SK-N-SH treated with all-trans-retinoic acid at 6 μM for 48 hours (cell line): ENCODE measurements at regions not wholly inside any gene's neighbourhood (a gene's known extent, or its start where the extent isn't known, plus 50 kb on each side); places are given as distances from the start of the nearest gene placed in this dataset.

Experiments used
- ATAC-seq: fragments of 200-7000 bp; cut with Tn5 transposase; 3 replicates; pipeline ENCODE4 v1.9.1; 2020; ENCODE audit warnings: mild to moderate bottlenecking, moderate library complexity
- ARNTL ChIP-seq: fragments of 450-650 bp; formaldehyde crosslinking; IDR thresholded peaks from 2 replicates; pipeline ENCODE4 v1.5.0; 2020; ENCODE audit warnings: low read depth, mild to moderate bottlenecking, moderate library complexity, borderline replicate concordance
- BACH2 ChIP-seq: fragments of 250-450 bp; sonication (Bioruptor Pico); IDR thresholded peaks from 2 replicates; pipeline ENCODE4 v1.9.0; 2021; ENCODE audit warnings: mild to moderate bottlenecking, borderline replicate concordance
- ESRRG ChIP-seq: fragments of 250-450 bp; sonication (Bioruptor Pico); IDR thresholded peaks from 2 replicates; pipeline ENCODE4 v1.6.1; 2021; ENCODE audit warnings: mild to moderate bottlenecking
- GLIS3 ChIP-seq: fragments of 250-450 bp; sonication (Bioruptor Pico); IDR thresholded peaks from 2 replicates; pipeline ENCODE4 v1.5.0; 2020; ENCODE audit warnings: mild to moderate bottlenecking, moderate library complexity
- ISL1 ChIP-seq: fragments of 250-450 bp; sonication (Bioruptor Pico); IDR thresholded peaks from 2 replicates; pipeline ENCODE4 v2.1.2; 2022; ENCODE audit warnings: mild to moderate bottlenecking, moderate library complexity
- OSR1 ChIP-seq: fragments of 250-450 bp; sonication (Bioruptor Pico); IDR thresholded peaks from 2 replicates; pipeline ENCODE4 v1.8.0; 2022; ENCODE audit warnings: moderate library complexity, mild to moderate bottlenecking, inconsistent platforms
- PPARA ChIP-seq: fragments of 250-450 bp; sonication (Bioruptor Pico); IDR thresholded peaks from 2 replicates; pipeline ENCODE4 v1.5.0; 2020; ENCODE audit warnings: mild to moderate bottlenecking, borderline replicate concordance
- TOX ChIP-seq: fragments of 250-450 bp; sonication (Bioruptor Pico); IDR thresholded peaks from 2 replicates; pipeline ENCODE4 v1.8.0; 2021; ENCODE audit warnings: mild to moderate bottlenecking, moderate library complexity, borderline replicate concordance
- ZC3H10 ChIP-seq: fragments of 250-450 bp; sonication (Bioruptor Pico); IDR thresholded peaks from 2 replicates; pipeline ENCODE4 v1.5.1; 2021; ENCODE audit warnings: mild to moderate bottlenecking, moderate library complexity
- ZFP3 ChIP-seq: fragments of 250-450 bp; sonication (Bioruptor Pico); IDR thresholded peaks from 2 replicates; pipeline ENCODE4 v1.5.0; 2020; ENCODE audit warnings: mild to moderate bottlenecking, moderate library complexity
- ZFP30 ChIP-seq: fragments of 450-650 bp; formaldehyde crosslinking; IDR thresholded peaks from 2 replicates; pipeline ENCODE4 v1.5.0; 2022; ENCODE audit warnings: mild to moderate bottlenecking, moderate library complexity
- ZNF70 ChIP-seq: fragments of 450-650 bp; formaldehyde crosslinking; IDR thresholded peaks from 2 replicates; pipeline ENCODE4 v1.5.0; 2020; ENCODE audit warnings: mild to moderate bottlenecking, moderate library complexity
- TF ChIP-seq, protein P1 (sequence below): fragments of 250-450 bp; sonication (Bioruptor Pico); IDR thresholded peaks from 2 replicates; pipeline ENCODE4 v1.5.1; 2021; ENCODE audit warnings: mild to moderate bottlenecking, moderate library complexity
- TF ChIP-seq, protein P2 (sequence below): fragments of 250-450 bp; sonication (Bioruptor Pico); IDR thresholded peaks from 2 replicates; pipeline ENCODE4 v1.8.0; 2020; ENCODE audit warnings: mild to moderate bottlenecking, moderate library complexity, borderline replicate concordance
- TF ChIP-seq, protein P3 (sequence below): fragments of 250-450 bp; sonication (Bioruptor Pico); IDR thresholded peaks from 2 replicates; pipeline ENCODE4 v1.8.0; 2021; ENCODE audit warnings: low read depth, mild to moderate bottlenecking, moderate library complexity, borderline replicate concordance

DNA sequence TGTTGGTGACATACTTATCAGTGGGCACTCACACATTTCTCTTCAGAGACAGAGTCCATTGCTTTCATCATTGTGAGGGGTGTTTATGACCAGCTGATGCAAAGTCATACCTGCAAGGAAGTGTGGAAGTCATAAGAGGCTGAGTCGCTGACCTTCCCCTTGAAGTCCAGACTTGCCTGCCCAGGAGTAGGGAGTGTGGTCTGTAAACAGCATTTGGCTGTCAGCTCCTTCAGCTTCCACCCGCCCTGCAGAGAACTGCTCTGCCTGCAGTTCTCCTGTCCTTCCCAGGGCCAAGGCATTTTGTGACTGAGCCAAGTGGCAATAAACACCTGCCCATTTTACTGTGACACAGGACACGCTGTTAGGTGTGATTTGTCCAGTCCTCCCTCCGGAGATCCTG is 801.3 kb downstream of the BCL11B start:
- no peak for ATAC-seq
- TF ChIP-seq GLIS3 (CRISPR knock-in tag) (no peak), PPARA (CRISPR knock-in tag) (no peak)

DNA sequence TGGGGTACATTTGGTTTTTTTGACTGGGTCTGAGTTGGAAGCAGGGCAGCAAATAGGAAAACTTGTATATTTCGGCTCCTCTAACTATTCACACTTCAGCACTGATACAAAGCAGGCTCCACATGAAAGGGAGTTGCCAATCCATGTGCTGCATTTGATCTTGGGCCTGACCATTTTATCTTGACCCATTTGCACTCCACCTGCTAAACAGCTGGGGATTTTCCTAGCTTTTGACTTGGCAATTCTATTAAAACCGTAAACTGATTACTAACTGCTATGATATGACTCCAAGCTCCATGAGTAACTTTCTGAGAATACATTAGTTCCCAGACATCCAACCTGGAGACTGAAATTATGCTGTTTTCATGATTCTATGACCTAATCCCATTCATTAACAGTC is 797.1 kb downstream of the BCL11B start:
- TF ChIP-seq BACH2 (CRISPR knock-in tag) (no peak), ZFP3 (CRISPR knock-in tag) (no peak), OSR1 (no peak), TOX (CRISPR knock-in tag) (no peak)
- TF ChIP-seq, protein P1, sequence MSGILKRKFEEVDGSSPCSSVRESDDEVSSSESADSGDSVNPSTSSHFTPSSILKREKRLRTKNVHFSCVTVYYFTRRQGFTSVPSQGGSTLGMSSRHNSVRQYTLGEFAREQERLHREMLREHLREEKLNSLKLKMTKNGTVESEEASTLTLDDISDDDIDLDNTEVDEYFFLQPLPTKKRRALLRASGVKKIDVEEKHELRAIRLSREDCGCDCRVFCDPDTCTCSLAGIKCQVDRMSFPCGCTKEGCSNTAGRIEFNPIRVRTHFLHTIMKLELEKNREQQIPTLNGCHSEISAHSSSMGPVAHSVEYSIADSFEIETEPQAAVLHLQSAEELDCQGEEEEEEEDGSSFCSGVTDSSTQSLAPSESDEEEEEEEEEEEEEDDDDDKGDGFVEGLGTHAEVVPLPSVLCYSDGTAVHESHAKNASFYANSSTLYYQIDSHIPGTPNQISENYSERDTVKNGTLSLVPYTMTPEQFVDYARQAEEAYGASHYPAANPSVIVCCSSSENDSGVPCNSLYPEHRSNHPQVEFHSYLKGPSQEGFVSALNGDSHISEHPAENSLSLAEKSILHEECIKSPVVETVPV (CRISPR knock-in tag) = no peak
- TF ChIP-seq, protein P2, sequence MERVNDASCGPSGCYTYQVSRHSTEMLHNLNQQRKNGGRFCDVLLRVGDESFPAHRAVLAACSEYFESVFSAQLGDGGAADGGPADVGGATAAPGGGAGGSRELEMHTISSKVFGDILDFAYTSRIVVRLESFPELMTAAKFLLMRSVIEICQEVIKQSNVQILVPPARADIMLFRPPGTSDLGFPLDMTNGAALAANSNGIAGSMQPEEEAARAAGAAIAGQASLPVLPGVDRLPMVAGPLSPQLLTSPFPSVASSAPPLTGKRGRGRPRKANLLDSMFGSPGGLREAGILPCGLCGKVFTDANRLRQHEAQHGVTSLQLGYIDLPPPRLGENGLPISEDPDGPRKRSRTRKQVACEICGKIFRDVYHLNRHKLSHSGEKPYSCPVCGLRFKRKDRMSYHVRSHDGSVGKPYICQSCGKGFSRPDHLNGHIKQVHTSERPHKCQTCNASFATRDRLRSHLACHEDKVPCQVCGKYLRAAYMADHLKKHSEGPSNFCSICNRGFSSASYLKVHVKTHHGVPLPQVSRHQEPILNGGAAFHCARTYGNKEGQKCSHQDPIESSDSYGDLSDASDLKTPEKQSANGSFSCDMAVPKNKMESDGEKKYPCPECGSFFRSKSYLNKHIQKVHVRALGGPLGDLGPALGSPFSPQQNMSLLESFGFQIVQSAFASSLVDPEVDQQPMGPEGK (CRISPR knock-in tag) = no peak
- TF ChIP-seq, all 23 proteins: peak for 0

DNA sequence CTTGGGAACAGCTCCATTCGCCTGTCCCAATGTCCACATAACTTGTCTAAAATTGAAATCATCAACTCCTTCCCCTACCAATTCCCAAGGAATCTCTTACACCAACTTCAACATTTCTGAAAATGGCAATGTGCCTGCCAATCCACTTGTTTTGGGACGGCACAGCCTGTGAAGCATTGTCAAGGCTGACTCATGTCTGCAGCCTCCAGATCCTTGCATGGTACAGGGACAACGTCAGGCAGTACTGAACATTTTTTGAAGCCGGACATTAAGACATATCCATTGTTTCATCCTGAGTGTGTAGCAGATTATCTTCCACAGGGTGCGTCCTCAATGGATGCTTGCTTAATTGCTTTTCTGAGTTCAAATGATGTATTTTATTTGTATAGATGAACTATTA is 794.1 kb downstream of the BCL11B start:
- no peak for ATAC-seq
- TF ChIP-seq ESRRG (CRISPR knock-in tag) = no peak

More for the DNA sequence above, 797.1 kb downstream of the BCL11B start:
- no peak for ATAC-seq

DNA sequence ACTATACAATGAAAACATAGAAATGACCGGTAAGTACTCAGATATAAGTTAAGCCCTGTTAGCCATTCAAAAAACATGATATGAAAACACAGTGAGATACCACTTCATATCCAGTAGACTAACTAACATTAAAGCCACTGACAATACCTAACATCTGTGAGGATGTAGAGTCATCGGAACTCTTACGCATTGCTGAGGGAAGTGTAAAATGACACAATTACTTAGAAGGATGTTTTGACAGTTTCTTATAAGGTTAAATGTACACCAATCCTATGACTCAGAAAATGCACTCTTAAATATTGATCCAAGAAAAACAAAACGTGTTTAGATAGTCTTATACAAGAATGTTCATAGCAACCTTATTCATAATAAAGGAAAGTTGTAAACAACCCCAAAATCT is 782.9 kb downstream of the BCL11B start:
- TF ChIP-seq, protein P3, sequence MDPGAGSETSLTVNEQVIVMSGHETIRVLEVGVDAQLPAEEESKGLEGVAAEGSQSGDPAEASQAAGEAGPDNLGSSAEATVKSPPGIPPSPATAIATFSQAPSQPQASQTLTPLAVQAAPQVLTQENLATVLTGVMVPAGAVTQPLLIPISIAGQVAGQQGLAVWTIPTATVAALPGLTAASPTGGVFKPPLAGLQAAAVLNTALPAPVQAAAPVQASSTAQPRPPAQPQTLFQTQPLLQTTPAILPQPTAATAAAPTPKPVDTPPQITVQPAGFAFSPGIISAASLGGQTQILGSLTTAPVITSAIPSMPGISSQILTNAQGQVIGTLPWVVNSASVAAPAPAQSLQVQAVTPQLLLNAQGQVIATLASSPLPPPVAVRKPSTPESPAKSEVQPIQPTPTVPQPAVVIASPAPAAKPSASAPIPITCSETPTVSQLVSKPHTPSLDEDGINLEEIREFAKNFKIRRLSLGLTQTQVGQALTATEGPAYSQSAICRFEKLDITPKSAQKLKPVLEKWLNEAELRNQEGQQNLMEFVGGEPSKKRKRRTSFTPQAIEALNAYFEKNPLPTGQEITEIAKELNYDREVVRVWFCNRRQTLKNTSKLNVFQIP (CRISPR knock-in tag) = no peak
- no peak for TF ChIP-seq ARNTL (CRISPR knock-in tag)
- ATAC-seq = no peak

DNA sequence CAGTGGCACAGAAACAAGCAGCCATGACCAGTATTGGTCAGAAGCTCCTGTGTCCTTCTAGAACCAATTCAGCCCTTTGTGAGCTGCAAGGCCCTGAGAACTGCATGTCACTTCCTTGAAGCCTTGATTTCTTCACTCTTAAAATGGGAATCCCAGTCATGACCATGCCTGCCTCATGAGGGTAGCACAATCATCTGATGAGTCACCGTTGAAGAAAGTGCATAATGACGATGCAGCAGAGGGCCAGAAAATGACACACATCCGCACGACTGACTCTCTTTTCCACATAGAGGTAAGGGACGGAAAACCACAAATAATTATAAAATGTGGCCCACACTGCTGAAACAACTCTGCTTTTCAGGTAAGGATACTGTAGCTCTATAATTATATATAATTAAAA is 777.4 kb downstream of the BCL11B start:
- ATAC-seq = no peak
- no peak for TF ChIP-seq ZC3H10 (CRISPR knock-in tag)
- no peak for TF ChIP-seq ZNF70 (CRISPR knock-in tag)
- no peak for TF ChIP-seq ESRRG (CRISPR knock-in tag)
- no peak for TF ChIP-seq ARNTL (CRISPR knock-in tag)
- no peak for TF ChIP-seq ZFP30 (CRISPR knock-in tag)
- no peak for TF ChIP-seq GLIS3 (CRISPR knock-in tag)
- no peak for TF ChIP-seq ISL1 (CRISPR knock-in tag)
- TF ChIP-seq, protein P3 (CRISPR knock-in tag) = no peak
- TF ChIP-seq, protein P2 (CRISPR knock-in tag) = no peak
- no peak for TF ChIP-seq OSR1
- TF ChIP-seq, all 23 proteins: peak for 0
